ENCODE measurements at regions not wholly inside any gene's neighbourhood (a gene's known extent, or its start where the extent isn't known, plus 50 kb on each side); places are given as distances from the start of the nearest gene placed in this dataset.
"Not testable (repeated sequence)": the region's sequence is repeated elsewhere in the genome, so short reads cannot be mapped to it uniquely, and the experiment has no call there.

- TF ChIP-seq, protein P1, sequence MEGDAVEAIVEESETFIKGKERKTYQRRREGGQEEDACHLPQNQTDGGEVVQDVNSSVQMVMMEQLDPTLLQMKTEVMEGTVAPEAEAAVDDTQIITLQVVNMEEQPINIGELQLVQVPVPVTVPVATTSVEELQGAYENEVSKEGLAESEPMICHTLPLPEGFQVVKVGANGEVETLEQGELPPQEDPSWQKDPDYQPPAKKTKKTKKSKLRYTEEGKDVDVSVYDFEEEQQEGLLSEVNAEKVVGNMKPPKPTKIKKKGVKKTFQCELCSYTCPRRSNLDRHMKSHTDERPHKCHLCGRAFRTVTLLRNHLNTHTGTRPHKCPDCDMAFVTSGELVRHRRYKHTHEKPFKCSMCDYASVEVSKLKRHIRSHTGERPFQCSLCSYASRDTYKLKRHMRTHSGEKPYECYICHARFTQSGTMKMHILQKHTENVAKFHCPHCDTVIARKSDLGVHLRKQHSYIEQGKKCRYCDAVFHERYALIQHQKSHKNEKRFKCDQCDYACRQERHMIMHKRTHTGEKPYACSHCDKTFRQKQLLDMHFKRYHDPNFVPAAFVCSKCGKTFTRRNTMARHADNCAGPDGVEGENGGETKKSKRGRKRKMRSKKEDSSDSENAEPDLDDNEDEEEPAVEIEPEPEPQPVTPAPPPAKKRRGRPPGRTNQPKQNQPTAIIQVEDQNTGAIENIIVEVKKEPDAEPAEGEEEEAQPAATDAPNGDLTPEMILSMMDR (IDR thresholded peaks at IDR 0.05; ENCODE audit: extremely low read depth, insufficient read depth, missing control alignments) = no peak
- in situ Hi-C loops (cut with MboI; ENCODE audit: low pct_unique_long_range_greater_than_20kb, low sequenced_read_pairs, unreplicated experiment) = no loop called here
- DNase-seq (ENCODE audit: low spot score) = no peak
Measured at GRCh38 chrX:1748408-1748807, 133.5 kb downstream of the ASMT start.

- no peak for DNase-seq (ENCODE audit: low spot score)
- TF ChIP-seq, protein P1 (IDR thresholded peaks at IDR 0.05; ENCODE audit: extremely low read depth, insufficient read depth, missing control alignments) = no peak
- in situ Hi-C loops (cut with MboI; ENCODE audit: low pct_unique_long_range_greater_than_20kb, low sequenced_read_pairs, unreplicated experiment) = no loop called here
Measured at GRCh38 chrX:1749499-1749898, 134.6 kb downstream of the ASMT start.

DNA sequence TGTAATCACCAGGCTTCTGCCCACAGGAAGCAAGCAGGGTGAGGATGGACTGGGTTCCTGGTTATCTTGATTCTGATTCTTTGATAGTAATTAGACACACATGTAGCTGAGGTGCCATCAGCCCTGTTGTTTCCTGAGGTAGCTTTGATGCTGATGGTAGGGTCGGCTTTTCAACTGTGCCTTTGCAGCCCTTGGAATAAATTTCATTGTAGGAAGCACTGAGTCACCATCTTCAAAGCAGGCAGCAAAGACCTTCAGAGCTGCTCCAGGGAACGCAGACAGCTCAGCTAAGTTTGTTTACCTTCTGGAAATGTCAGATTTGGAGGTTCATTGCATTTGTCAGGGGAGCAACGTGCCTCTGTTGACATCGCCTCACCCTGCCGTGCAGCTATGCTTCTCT, 135.4 kb downstream of the ASMT start:
- no peak for DNase-seq (ENCODE audit: low spot score)
- in situ Hi-C loops (cut with MboI; ENCODE audit: low pct_unique_long_range_greater_than_20kb, low sequenced_read_pairs, unreplicated experiment) = no loop called here
- TF ChIP-seq, protein P1 (IDR thresholded peaks at IDR 0.05; ENCODE audit: extremely low read depth, insufficient read depth, missing control alignments) = no peak

DNA sequence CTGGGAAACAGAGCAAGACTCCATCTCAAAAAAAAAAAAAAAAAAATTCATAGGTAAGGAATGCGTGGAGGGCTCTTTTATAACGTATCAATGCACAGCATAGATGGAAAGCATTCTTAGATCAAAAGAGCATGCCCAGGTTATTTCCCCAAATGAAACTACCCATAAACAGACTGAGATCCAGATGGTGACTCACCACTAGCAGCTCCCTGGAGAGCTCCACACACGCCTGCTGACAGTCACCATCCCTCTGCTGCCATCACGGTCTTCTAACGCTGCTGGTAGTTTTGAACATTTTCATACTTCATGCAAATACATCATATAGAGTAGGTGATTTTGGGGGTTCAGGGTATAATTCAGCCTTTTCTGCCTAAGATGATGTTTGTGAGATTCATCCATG, 136.9 kb downstream of the ASMT start:
- TF ChIP-seq, protein P1 (IDR thresholded peaks at IDR 0.05; ENCODE audit: extremely low read depth, insufficient read depth, missing control alignments) = no peak
- in situ Hi-C loops (cut with MboI; ENCODE audit: low pct_unique_long_range_greater_than_20kb, low sequenced_read_pairs, unreplicated experiment) = no loop called here

DNA sequence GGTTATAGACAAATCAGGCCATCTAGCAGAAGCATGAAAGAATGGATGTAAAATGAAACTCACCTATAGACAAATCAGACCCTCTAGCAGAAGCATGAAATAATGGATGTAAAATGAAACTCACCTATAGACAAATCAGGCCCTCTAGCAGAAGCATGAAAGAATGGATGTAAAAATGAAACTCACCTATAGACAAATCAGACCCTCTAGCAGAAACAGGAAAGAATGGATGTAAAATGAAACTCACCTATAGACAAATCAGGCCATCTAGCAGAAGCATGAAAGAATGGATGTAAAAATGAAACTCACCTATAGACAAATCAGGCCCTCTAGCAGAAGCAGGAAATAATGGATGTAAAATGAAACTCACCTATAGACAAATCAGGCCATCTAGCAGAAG, 137.9 kb downstream of the ASMT start:
- in situ Hi-C loops (cut with MboI; ENCODE audit: low pct_unique_long_range_greater_than_20kb, low sequenced_read_pairs, unreplicated experiment); DNase-seq (ENCODE audit: low spot score): not testable (repeated sequence)

More for the DNA sequence above, 136.9 kb downstream of the ASMT start:
- no peak for DNase-seq (ENCODE audit: low spot score)

GRCh38 chrX:1754077-1754476, 139.2 kb downstream of the ASMT start:
- in situ Hi-C loops (cut with MboI; ENCODE audit: low pct_unique_long_range_greater_than_20kb, low sequenced_read_pairs, unreplicated experiment) = no loop called here

GRCh38 chrX:1763294-1763693, 148.4 kb downstream of the ASMT start:
- TF ChIP-seq, protein P1 (IDR thresholded peaks at IDR 0.05; ENCODE audit: extremely low read depth, insufficient read depth, missing control alignments) = no peak
- no peak for DNase-seq (ENCODE audit: low spot score)
- in situ Hi-C loops (cut with MboI; ENCODE audit: low pct_unique_long_range_greater_than_20kb, low sequenced_read_pairs, unreplicated experiment) = no loop called here

More at GRCh38 chrX:1754077-1754476, 139.2 kb downstream of the ASMT start:
- TF ChIP-seq, protein P1 (IDR thresholded peaks at IDR 0.05; ENCODE audit: extremely low read depth, insufficient read depth, missing control alignments) = no peak
- DNase-seq (ENCODE audit: low spot score) = no peak

GRCh38 chrX:1764883-1765364, 150.1 kb downstream of the ASMT start:
- in situ Hi-C loops (cut with MboI; ENCODE audit: low pct_unique_long_range_greater_than_20kb, low sequenced_read_pairs, unreplicated experiment); DNase-seq (ENCODE audit: low spot score): not testable (repeated sequence)

All from GM13977 (cell line).